GM08714 (cell line): ENCODE measurements at regions not wholly inside any gene's neighbourhood (a gene's known extent, or its start where the extent isn't known, plus 50 kb on each side); places are given as distances from the start of the nearest gene placed in this dataset.

Experiments used
- H3K4me3 ChIP-seq: fragments of 200-500 bp; sonication (Bioruptor generic); 2 replicates; pipeline ENCODE4 v1.5.1; 2014; ENCODE audit warnings: mild to moderate bottlenecking, low read length, inconsistent platforms
- ZNF274 ChIP-seq: IDR thresholded peaks from 2 replicates; pipeline ENCODE4 v1.6.1; 2012; ENCODE audit warnings: mild to moderate bottlenecking, low read depth, low read length

DNA sequence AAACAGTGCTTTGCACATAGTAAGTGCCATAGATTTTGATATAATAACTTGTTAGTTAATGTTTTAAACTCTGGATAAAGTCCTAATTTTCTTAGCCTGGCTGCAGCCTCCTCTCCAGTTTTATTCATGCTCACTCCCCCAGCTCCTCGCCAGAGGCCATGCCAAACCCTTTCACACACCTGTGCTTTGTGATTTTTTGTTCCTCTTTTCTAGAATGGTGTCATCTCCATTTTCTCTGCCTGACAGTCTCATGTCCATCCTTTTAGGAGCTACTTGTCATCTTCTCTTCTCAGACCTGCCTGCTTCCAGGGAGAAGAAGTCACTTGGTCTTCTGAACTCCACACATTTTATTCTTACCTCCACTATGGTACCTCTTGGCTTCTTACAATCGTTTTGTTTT lies 55.8 kb upstream of the SPATA13 start:
- no peak overlapping the region for H3K4me3 ChIP-seq

DNA sequence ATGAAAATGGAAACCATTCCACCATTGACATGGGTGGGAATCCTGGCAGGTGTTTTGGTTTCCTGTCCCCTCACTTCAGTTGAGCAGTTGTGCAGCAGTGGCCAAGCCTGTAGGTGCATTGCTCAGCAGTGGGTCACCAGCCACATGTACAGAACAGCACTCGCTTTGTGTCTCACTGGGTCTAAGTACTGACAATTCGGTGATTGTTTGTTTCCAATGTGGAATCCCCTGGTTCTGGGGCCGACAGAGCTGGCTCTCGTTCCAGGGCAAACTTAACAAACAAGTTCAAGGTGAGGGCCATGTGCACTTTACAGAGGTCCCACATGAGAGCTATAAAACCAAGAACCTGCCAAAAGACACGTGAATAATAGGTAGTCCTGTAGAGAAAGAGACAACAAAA lies 54.1 kb upstream of the SPATA13 start:
- no peak for TF ChIP-seq ZNF274
- H3K4me3 ChIP-seq = no peak overlapping the region

More for the DNA sequence above, 55.8 kb upstream of the SPATA13 start:
- TF ChIP-seq ZNF274 = no peak

DNA sequence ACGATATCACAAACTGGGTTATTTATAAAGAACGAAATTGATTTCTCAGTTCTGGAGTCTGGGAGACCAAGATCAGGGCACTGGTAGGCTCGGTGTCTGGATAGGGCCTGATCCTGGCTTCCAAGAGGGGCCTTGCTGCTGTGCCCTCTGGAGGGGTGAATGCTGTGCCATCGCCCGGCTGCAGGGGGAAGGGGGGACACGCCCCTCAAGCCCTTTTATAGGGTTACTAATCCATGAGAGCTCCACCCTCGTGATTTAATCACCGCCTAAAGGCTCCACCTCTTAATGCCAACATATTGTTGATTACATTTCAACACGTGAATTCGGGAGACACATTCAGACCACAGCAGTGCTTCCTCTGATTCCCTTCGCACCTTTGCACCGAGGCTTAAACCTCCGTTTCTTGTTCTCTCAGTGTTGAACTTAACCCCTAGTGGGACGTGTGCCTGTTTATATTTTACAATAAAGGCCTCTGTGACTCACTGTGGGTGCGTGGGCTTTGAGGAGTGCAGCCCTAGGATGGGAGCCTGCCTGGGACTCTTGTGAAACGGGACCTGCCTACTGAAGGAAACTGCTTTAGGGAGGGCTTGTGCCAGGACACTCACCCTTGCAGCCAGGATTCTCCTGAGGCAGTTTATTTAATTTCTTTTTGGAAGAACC lies 52.4 kb upstream of the SPATA13 start:
- no peak for TF ChIP-seq ZNF274
- no peak overlapping the region for H3K4me3 ChIP-seq

DNA sequence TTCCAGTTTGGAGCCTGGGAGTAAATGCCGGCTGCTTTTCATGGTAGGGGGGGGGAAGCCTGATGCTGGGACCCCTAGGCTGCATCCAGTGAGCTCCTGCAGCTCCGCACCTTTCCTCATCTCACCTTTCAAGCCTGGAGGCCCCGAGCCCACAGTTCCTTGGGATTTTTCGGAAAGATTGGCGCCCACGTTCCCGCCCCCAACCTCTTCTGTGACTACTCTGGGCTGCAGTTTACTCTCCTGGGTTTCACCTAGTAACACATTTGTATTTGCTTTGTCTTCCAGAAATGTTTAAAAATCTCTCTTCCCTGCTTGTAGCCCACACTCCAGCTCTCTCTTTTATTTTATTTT lies 51.9 kb upstream of the SPATA13 start:
- TF ChIP-seq ZNF274 = no peak
- H3K4me3 ChIP-seq = no peak overlapping the region

DNA sequence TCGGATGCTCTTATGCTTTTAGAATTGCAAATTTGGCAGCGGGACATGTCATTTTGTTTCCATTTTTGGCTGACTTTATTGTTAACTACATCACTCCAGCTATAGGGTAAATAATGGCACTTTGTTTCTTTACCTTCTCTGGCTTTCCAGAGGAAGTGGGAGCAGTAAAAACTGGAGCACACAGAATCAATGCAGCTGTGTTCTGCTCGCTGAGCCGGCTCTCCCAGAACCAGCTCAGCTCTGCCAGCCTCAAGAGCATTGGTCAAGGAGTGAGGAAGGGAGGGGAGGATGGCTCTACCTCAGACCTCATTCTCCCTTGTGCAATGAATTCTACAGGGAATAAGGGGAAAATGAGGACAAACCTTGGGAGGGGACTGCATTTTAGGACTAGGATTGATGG lies 50.5 kb upstream of the SPATA13 start:
- no peak overlapping the region for H3K4me3 ChIP-seq
- TF ChIP-seq ZNF274 = no peak
